ENCODE measurements at regions not wholly inside any gene's neighbourhood (a gene's known extent, or its start where the extent isn't known, plus 50 kb on each side); places are given as distances from the start of the nearest gene placed in this dataset.

GRCh38 chr2:133957724-133958480 lies 296.0 kb upstream of the MGAT5 start:
- no peaks in the 10 kb centered on the region for H3K9me3 Mint-ChIP-seq
- no peak overlapping the region for H3K4me3 Mint-ChIP-seq
- H3K4me1 Mint-ChIP-seq = no peaks in the 10 kb centered on the region
- H3K27me3 Mint-ChIP-seq (ENCODE audit: low read depth) = peaks cover 9% of the 10 kb centered on the region
- DNase-seq (ENCODE audit: low read depth, low spot score) = no peak
- no peaks in the 10 kb centered on the region for H3K36me3 Mint-ChIP-seq (ENCODE audit: low read depth)
- H3K27ac Mint-ChIP-seq (ENCODE audit: unreplicated experiment) = no peak overlapping the region
- TF ChIP-seq, protein P1, sequence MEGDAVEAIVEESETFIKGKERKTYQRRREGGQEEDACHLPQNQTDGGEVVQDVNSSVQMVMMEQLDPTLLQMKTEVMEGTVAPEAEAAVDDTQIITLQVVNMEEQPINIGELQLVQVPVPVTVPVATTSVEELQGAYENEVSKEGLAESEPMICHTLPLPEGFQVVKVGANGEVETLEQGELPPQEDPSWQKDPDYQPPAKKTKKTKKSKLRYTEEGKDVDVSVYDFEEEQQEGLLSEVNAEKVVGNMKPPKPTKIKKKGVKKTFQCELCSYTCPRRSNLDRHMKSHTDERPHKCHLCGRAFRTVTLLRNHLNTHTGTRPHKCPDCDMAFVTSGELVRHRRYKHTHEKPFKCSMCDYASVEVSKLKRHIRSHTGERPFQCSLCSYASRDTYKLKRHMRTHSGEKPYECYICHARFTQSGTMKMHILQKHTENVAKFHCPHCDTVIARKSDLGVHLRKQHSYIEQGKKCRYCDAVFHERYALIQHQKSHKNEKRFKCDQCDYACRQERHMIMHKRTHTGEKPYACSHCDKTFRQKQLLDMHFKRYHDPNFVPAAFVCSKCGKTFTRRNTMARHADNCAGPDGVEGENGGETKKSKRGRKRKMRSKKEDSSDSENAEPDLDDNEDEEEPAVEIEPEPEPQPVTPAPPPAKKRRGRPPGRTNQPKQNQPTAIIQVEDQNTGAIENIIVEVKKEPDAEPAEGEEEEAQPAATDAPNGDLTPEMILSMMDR (conservative IDR thresholded peaks at IDR 0.05) = no peak

DNA sequence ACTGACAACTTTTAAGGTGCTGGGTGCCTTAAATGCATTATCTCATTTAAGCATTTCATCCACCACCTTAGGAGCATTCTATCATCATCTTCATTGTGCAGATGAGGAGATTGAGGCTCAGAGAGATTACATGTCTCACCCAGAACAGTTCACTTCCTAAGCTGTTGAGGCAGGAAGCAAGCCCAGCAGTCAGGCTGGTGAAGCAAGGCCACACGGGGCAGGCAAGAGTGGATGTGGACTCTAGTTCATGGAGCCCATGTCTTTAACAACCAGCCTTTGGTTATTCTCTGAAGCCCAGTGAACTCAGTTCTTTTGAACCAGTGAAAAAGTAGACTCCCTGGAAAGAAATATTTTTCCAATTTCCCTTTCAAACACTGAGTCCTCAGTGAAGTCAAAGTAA lies 294.8 kb upstream of the MGAT5 start:
- no peak for DNase-seq (ENCODE audit: low read depth, low spot score)
- Mint-ChIP-seq H3K27ac (ENCODE audit: unreplicated experiment) (no peak overlapping the region), H3K9me3 (no peaks in the 10 kb centered on the region), H3K4me1 (no peaks in the 10 kb centered on the region), H3K27me3 (ENCODE audit: low read depth) (peaks cover 9% of the 10 kb centered on the region), H3K36me3 (ENCODE audit: low read depth) (no peaks in the 10 kb centered on the region), H3K4me3 (no peak overlapping the region)
- TF ChIP-seq, protein P1 (conservative IDR thresholded peaks at IDR 0.05) = no peak

DNA sequence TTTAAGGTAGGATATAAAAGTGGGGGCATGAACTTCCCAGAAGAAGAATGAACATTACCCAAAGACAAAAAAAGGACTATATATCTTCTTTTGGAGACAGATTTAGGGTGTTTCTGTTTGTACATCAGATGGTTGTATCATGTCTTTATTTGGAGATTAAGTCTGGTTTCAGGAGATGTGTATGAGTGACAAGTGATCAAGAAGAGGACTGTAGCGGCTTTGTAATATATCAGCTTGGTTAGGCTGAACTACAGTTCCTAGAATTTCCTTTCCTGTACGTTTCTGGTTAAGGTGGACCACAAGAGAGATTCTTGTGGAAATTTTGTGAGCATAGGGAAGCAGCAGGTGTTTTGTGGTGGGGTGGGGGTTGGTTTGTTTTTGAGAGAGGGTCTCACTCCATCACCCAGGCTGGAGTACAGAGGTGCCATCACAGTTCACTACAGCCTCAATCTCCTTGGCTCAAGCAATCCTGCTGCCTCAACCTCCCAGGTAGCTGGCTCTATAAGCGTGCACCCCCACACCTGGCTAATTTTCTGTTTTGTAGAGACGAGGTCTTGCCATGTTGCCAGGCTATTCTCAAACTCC lies 287.1 kb upstream of the MGAT5 start:
- TF ChIP-seq, protein P1 (conservative IDR thresholded peaks at IDR 0.05) = no peak
- Mint-ChIP-seq H3K27me3 (ENCODE audit: low read depth) (peaks cover 7% of the 10 kb centered on the region), H3K4me1 (no peaks in the 10 kb centered on the region), H3K36me3 (ENCODE audit: low read depth) (no peaks in the 10 kb centered on the region), H3K9me3 (no peaks in the 10 kb centered on the region), H3K27ac (ENCODE audit: unreplicated experiment) (no peak overlapping the region), H3K4me3 (no peak overlapping the region)
- no peak for DNase-seq (ENCODE audit: low read depth, low spot score)

GRCh38 chr2:133967326-133967725 lies 286.5 kb upstream of the MGAT5 start:
- peaks cover 9% of the 10 kb centered on the region for H3K27me3 Mint-ChIP-seq (ENCODE audit: low read depth)
- no peak overlapping the region for H3K27ac Mint-ChIP-seq (ENCODE audit: unreplicated experiment)
- no peak overlapping the region for H3K4me3 Mint-ChIP-seq
- DNase-seq (ENCODE audit: low read depth, low spot score) = no peak
- H3K9me3 Mint-ChIP-seq = no peaks in the 10 kb centered on the region
- TF ChIP-seq, protein P1 (conservative IDR thresholded peaks at IDR 0.05) = no peak
- no peaks in the 10 kb centered on the region for H3K36me3 Mint-ChIP-seq (ENCODE audit: low read depth)
- no peaks in the 10 kb centered on the region for H3K4me1 Mint-ChIP-seq

DNA sequence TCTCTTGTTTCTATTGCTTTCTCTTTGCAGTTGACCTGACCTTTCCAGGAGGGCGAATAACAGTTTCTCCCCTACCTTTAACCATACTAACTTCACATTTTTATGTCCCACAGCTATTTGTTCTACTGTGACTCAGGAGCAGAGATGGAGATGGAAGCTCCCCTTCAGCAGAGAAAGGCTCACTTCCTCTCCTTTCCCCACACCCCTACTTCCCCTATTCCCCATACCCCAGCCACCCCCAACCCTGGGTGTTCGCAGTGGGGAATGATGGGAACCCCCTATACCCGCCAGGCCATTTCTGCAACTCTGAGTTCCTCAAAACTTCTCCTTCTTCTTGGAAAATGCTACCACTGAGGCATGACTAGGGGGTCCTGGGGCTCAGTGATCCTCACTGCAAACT lies 285.4 kb upstream of the MGAT5 start:
- TF ChIP-seq, protein P1 (conservative IDR thresholded peaks at IDR 0.05) = no peak
- H3K27ac Mint-ChIP-seq (ENCODE audit: unreplicated experiment) = no peak overlapping the region
- H3K27me3 Mint-ChIP-seq (ENCODE audit: low read depth) = peaks cover 9% of the 10 kb centered on the region
- no peak for DNase-seq (ENCODE audit: low read depth, low spot score)
- H3K4me3 Mint-ChIP-seq = no peak overlapping the region
- H3K4me1 Mint-ChIP-seq = no peaks in the 10 kb centered on the region
- no peaks in the 10 kb centered on the region for H3K9me3 Mint-ChIP-seq
- H3K36me3 Mint-ChIP-seq (ENCODE audit: low read depth) = no peaks in the 10 kb centered on the region

Measured in neural crest cell (in vitro differentiated cells).